ENCODE measurements at regions not wholly inside any gene's neighbourhood (a gene's known extent, or its start where the extent isn't known, plus 50 kb on each side); places are given as distances from the start of the nearest gene placed in this dataset.

GRCh38 chr2:221642447-221642846, 70.3 kb upstream of the EPHA4 start:
- TF ChIP-seq EZH2 (IDR thresholded peaks at IDR 0.05; ENCODE audit: low read length, unreplicated experiment) (no peak), CTCF (conservative IDR thresholded peaks at IDR 0.05; ENCODE audit: low read depth, low read length) (no peak)
